A549 (cell line): ENCODE measurements at regions not wholly inside any gene's neighbourhood (a gene's known extent, or its start where the extent isn't known, plus 50 kb on each side); places are given as distances from the start of the nearest gene placed in this dataset.

Experiments
- ATAC-seq, 2 experiments: fragments of 200-7000 bp in 1 of 2; fragments of >200 bp in 1 of 2; cut with Nextera tagmentation in 1 of 2; cut with Tn5 transposase in 1 of 2; 3 replicates each; pipeline versions ENCODE4 v1.8.0 to v1.9.1; 2018 to 2020; ENCODE audit warnings: mild to moderate bottlenecking in 1 of 2, moderate library complexity in 1 of 2
- CTCF ChIA-PET: fragments of 300-600 bp; sonication (Branson Sonifier 250); formaldehyde crosslinking; extraction: SDS; loops from one replicate; lab custom pipeline; 2021; ENCODE audit warnings: antibody characterized with exemption, inconsistent platforms; lab: Yijun Ruan, JAX
- POLR2A ChIA-PET: fragments of 350-600 bp; formaldehyde crosslinking; extraction: SDS; loops from one replicate; lab custom pipeline; 2021; ENCODE audit warnings: antibody characterized with exemption, inconsistent platforms; lab: Yijun Ruan, JAX
- DNase-seq, 2 experiments: peaks; one replicate each; pipeline versions ENCODE4 v3.0.0 to v3.0.0-alpha.2; 2011 to 2016; ENCODE audit warnings: low read depth in 1 of 2, low spot score in 1 of 2
- FAIRE-seq: peaks from 2 replicates; lab custom pipeline; 2011; peaks lifted over from hg19 to GRCh38; lab: Jason Lieb, UNC
- H3K27ac ChIP-seq, 2 experiments: fragments of >200 bp; sonication (Bioruptor Twin); formaldehyde crosslinking; 3 replicates each; pipeline ENCODE4 v1.5.1; 2016 to 2017
- H3K4me1 ChIP-seq: fragments of >200 bp; sonication (Bioruptor Twin); formaldehyde crosslinking; 3 replicates; pipeline ENCODE4 v1.6.1; 2016
- H3K4me2 ChIP-seq: fragments of >200 bp; sonication (Bioruptor Twin); formaldehyde crosslinking; 3 replicates; pipeline ENCODE4 v1.6.1; 2016
- H3K4me3 ChIP-seq: fragments of >200 bp; sonication (Bioruptor Twin); formaldehyde crosslinking; 3 replicates; pipeline ENCODE4 v1.5.1; 2016
- H3K9me3 ChIP-seq: fragments of >200 bp; sonication (Bioruptor Twin); formaldehyde crosslinking; 3 replicates; pipeline ENCODE4 v1.6.1; 2016
- BCL3 ChIP-seq: fragments of >200 bp; sonication (Bioruptor Twin); formaldehyde crosslinking; IDR thresholded peaks from 3 replicates; pipeline ENCODE4 v1.6.1; 2016
- CBX2 ChIP-seq: fragments of 200-600 bp; sonication (generic); IDR thresholded peaks from 2 replicates; pipeline ENCODE4 v1.6.1; 2016; ENCODE audit warnings: low read depth, mild to moderate bottlenecking, borderline replicate concordance
- CTCF ChIP-seq: fragments of >200 bp; sonication (Bioruptor Twin); formaldehyde crosslinking; IDR thresholded peaks from 3 replicates; pipeline ENCODE4 v1.5.1; 2016
- ESRRA ChIP-seq: fragments of 150-350 bp; IDR thresholded peaks from 2 replicates; pipeline ENCODE4 v1.6.1; 2014; ENCODE audit warnings: mild to moderate bottlenecking, low read length, borderline replicate concordance
- FOSB ChIP-seq: fragments of 250-450 bp; sonication (Bioruptor Pico); IDR thresholded peaks from 2 replicates; pipeline ENCODE4 v1.5.0; 2020; ENCODE audit warnings: mild to moderate bottlenecking, moderate library complexity
- FOSL2 ChIP-seq, 2 experiments: fragments of 450-650 bp in 1 of 2; fragments of >200 bp in 1 of 2; sonication (Bioruptor Twin) in 1 of 2; formaldehyde crosslinking; IDR thresholded peaks; 2 replicates each; pipeline versions ENCODE4 v1.5.0 to v1.6.1; 2016 to 2020; ENCODE audit warnings: mild to moderate bottlenecking in 1 of 2, moderate library complexity in 1 of 2
- GATA3 ChIP-seq: IDR thresholded peaks from 2 replicates; pipeline ENCODE4 v1.6.1; 2012; ENCODE audit warnings: borderline replicate concordance
- HDAC2 ChIP-seq: fragments of 200-600 bp; sonication (generic); IDR thresholded peaks from 2 replicates; pipeline ENCODE4 v1.6.1; 2016
- HES2 ChIP-seq: fragments of >200 bp; sonication (Bioruptor Twin); formaldehyde crosslinking; IDR thresholded peaks from 2 replicates; pipeline ENCODE4 v1.6.1; 2016
- HMGXB4 ChIP-seq: fragments of 250-450 bp; sonication (Bioruptor Pico); IDR thresholded peaks from 2 replicates; pipeline ENCODE4 v1.5.0; 2021; ENCODE audit warnings: mild to moderate bottlenecking, moderate library complexity, borderline replicate concordance
- JUNB ChIP-seq: fragments of >200 bp; sonication (Bioruptor Twin); formaldehyde crosslinking; IDR thresholded peaks from 2 replicates; pipeline ENCODE4 v1.6.1; 2016
- KDM5A ChIP-seq: fragments of 200-600 bp; sonication (generic); IDR thresholded peaks from 2 replicates; pipeline ENCODE4 v1.6.1; 2016; ENCODE audit warnings: antibody characterized with exemption, mild to moderate bottlenecking
- PHF8 ChIP-seq: fragments of 200-600 bp; sonication (generic); IDR thresholded peaks from 2 replicates; pipeline ENCODE4 v1.6.1; 2016; ENCODE audit warnings: low read depth, mild to moderate bottlenecking, antibody characterized with exemption, moderate library complexity, borderline replicate concordance
- POLR2A ChIP-seq: IDR thresholded peaks from 2 replicates; pipeline ENCODE4 v1.6.1; 2012; ENCODE audit warnings: mild to moderate bottlenecking, low read length
- RAD21 ChIP-seq, 2 experiments: fragments of >200 bp in 1 of 2; sonication (Bioruptor Twin) in 1 of 2; formaldehyde crosslinking in 1 of 2; IDR thresholded peaks in 1 of 2; conservative IDR thresholded peaks in 1 of 2; 2 replicates in 1 of 2; 3 replicates in 1 of 2; pipeline ENCODE4 v1.6.1; 2012 to 2018; ENCODE audit warnings: inconsistent platforms in 1 of 2
- RCOR1 ChIP-seq: fragments of 150-350 bp; IDR thresholded peaks from 2 replicates; pipeline ENCODE4 v1.6.1; 2014; ENCODE audit warnings: antibody characterized with exemption, low read length, low read depth
- SREBF2 ChIP-seq: fragments of 450-650 bp; IDR thresholded peaks from 2 replicates; pipeline ENCODE4 v1.6.1; 2014; ENCODE audit warnings: mild to moderate bottlenecking, moderate library complexity
- USF2 ChIP-seq: fragments of 450-650 bp; IDR thresholded peaks from 2 replicates; pipeline ENCODE4 v1.6.1; 2014; ENCODE audit warnings: antibody characterized with exemption
- ZNF302 ChIP-seq: fragments of 250-450 bp; sonication (Bioruptor Pico); IDR thresholded peaks from 2 replicates; pipeline ENCODE4 v1.9.0; 2021; ENCODE audit warnings: inconsistent platforms, mild to moderate bottlenecking, moderate library complexity
- WGBS: methylation state at CpG from one replicate; pipeline ENCODE4 v1.1.6; 2017; ENCODE audit errors: missing lambda C conversion rate; 5-methylcytosine and 5-hydroxymethylcytosine counted together
- TF ChIP-seq, protein P1 (sequence below): fragments of 200-600 bp; sonication (generic); IDR thresholded peaks from 2 replicates; pipeline ENCODE4 v1.6.1; 2016; ENCODE audit warnings: antibody characterized with exemption, mild to moderate bottlenecking, moderate library complexity
- TF ChIP-seq, protein P2 (sequence below): IDR thresholded peaks from 2 replicates; pipeline ENCODE4 v1.6.1; 2012

GRCh38 chr13:105058517-105058916 is 1476.9 kb downstream of the EFNB2 start:
- 42% methylated on average over 2 of the region's 2 CpGs for WGBS
- no peak for TF ChIP-seq CTCF
- TF ChIP-seq JUNB = no peak
- no peak for TF ChIP-seq GATA3
- no peak for TF ChIP-seq FOSL2 (IDR thresholded peaks at IDR 0.05)
- TF ChIP-seq FOSL2 (CRISPR knock-in tag; IDR thresholded peaks at IDR 0.05) = no peak
- no peak for TF ChIP-seq POLR2A
- TF ChIP-seq RAD21 (conservative IDR thresholded peaks at IDR 0.05 in 1 of 2, IDR thresholded peaks at IDR 0.05 in 1 of 2) = no peak
- TF ChIP-seq RCOR1 = no peak
- TF ChIP-seq USF2 = no peak
- TF ChIP-seq KDM5A = no peak
- no peak for TF ChIP-seq FOSB
- no peak for TF ChIP-seq BCL3
- TF ChIP-seq ZNF302 (CRISPR knock-in tag) = no peak
- TF ChIP-seq, protein P1, sequence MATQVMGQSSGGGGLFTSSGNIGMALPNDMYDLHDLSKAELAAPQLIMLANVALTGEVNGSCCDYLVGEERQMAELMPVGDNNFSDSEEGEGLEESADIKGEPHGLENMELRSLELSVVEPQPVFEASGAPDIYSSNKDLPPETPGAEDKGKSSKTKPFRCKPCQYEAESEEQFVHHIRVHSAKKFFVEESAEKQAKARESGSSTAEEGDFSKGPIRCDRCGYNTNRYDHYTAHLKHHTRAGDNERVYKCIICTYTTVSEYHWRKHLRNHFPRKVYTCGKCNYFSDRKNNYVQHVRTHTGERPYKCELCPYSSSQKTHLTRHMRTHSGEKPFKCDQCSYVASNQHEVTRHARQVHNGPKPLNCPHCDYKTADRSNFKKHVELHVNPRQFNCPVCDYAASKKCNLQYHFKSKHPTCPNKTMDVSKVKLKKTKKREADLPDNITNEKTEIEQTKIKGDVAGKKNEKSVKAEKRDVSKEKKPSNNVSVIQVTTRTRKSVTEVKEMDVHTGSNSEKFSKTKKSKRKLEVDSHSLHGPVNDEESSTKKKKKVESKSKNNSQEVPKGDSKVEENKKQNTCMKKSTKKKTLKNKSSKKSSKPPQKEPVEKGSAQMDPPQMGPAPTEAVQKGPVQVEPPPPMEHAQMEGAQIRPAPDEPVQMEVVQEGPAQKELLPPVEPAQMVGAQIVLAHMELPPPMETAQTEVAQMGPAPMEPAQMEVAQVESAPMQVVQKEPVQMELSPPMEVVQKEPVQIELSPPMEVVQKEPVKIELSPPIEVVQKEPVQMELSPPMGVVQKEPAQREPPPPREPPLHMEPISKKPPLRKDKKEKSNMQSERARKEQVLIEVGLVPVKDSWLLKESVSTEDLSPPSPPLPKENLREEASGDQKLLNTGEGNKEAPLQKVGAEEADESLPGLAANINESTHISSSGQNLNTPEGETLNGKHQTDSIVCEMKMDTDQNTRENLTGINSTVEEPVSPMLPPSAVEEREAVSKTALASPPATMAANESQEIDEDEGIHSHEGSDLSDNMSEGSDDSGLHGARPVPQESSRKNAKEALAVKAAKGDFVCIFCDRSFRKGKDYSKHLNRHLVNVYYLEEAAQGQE = no peak
- no peak for TF ChIP-seq CBX2
- CTCF ChIA-PET = no interaction called here
- Histone ChIP-seq H3K4me1 (no peaks in the 10 kb centered on the region), H3K4me3 (no peak overlapping the region), H3K9me3 (no peaks in the 10 kb centered on the region), H3K27ac (no peak overlapping the region), H3K4me2 (no peak overlapping the region)
- ATAC-seq = no peak
- FAIRE-seq = no peak
- POLR2A ChIA-PET = no interaction called here
- DNase-seq = no peak

DNA sequence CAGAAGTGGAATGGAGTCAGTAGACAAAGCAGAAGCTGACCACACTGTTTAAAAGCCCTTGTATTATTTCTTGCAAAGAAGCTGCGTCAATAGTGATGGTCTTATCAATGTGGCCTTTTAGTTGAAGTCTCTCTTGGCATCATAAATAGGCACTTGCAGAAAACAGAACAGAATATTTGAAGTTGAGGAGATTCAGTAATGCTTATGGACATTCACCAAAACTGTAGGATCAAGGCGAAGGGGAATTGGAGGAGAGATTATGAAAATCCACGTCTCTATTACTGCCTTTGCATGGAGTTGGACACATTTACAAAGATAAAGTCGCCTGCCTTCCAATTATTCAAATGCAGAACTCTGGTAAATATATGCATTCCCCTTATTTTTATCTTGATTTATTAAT is 1482.8 kb downstream of the EFNB2 start:
- Histone ChIP-seq H3K4me2 (no peak overlapping the region), H3K9me3 (no peaks in the 10 kb centered on the region), H3K27ac (no peak overlapping the region), H3K4me3 (no peak overlapping the region), H3K4me1 (no peaks in the 10 kb centered on the region)
- DNase-seq (no peak), ATAC-seq (no peak), FAIRE-seq (no peak)
- CTCF ChIA-PET = no interaction called here
- POLR2A ChIA-PET = no interaction called here
- 27% methylated on average over 4 of the region's 4 CpGs for WGBS
- TF ChIP-seq, protein P2, sequence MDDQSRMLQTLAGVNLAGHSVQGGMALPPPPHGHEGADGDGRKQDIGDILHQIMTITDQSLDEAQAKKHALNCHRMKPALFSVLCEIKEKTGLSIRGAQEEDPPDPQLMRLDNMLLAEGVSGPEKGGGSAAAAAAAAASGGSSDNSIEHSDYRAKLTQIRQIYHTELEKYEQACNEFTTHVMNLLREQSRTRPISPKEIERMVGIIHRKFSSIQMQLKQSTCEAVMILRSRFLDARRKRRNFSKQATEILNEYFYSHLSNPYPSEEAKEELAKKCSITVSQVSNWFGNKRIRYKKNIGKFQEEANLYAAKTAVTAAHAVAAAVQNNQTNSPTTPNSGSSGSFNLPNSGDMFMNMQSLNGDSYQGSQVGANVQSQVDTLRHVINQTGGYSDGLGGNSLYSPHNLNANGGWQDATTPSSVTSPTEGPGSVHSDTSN = no peak
- TF ChIP-seq ESRRA = no peak
- TF ChIP-seq, protein P1 = no peak
- TF ChIP-seq PHF8 = no peak
- TF ChIP-seq JUNB = no peak
- no peak for TF ChIP-seq HES2
- no peak for TF ChIP-seq HDAC2
- no peak for TF ChIP-seq ZNF302 (CRISPR knock-in tag)
- no peak for TF ChIP-seq SREBF2
- TF ChIP-seq HMGXB4 (CRISPR knock-in tag) = no peak
- TF ChIP-seq USF2 = no peak
